H1 (cell line): ENCODE measurements at regions not wholly inside any gene's neighbourhood (a gene's known extent, or its start where the extent isn't known, plus 50 kb on each side); places are given as distances from the start of the nearest gene placed in this dataset.

Experiments
- CTCF ChIA-PET: fragments of 300-600 bp; sonication (Branson Sonifier 250); formaldehyde crosslinking; loops from one replicate; lab custom pipeline; 2021; ENCODE audit not compliant: partially characterized antibody; lab: Charles Lee
- POLR2A ChIA-PET: fragments of 300-600 bp; sonication (Branson Sonifier 250); formaldehyde crosslinking; loops from one replicate; lab custom pipeline; 2021; ENCODE audit warnings: inconsistent platforms; ENCODE audit not compliant: partially characterized antibody; lab: Charles Lee
- DNase-seq, 2 experiments: peaks; one replicate each; pipeline versions ENCODE4 v3.0.0 to v3.0.0-alpha.2; 2010 to 2022; ENCODE audit warnings: low spot score in 2 of 2, low read depth in 1 of 2, mixed read lengths in 1 of 2
- FAIRE-seq: peaks from 2 replicates; lab custom pipeline; 2011; peaks lifted over from hg19 to GRCh38; lab: Jason Lieb, UNC
- H2AFZ ChIP-seq: 2 replicates; pipeline ENCODE4 v1.8.1; 2012; ENCODE audit warnings: low read length, inconsistent platforms
- H2AK5ac ChIP-seq: 2 replicates; pipeline ENCODE4 v1.6.1; 2013; ENCODE audit warnings: low read depth, low read length
- H2BK120ac ChIP-seq: replicated peaks from 2 replicates; pipeline ENCODE3; 2013; ENCODE audit warnings: low read depth, low read length, inconsistent platforms
- H2BK12ac ChIP-seq: 2 replicates; pipeline ENCODE4 v1.6.1; 2013; ENCODE audit warnings: low read depth, low read length
- H2BK15ac ChIP-seq: 2 replicates; pipeline ENCODE4 v1.6.1; 2013; ENCODE audit warnings: low read length
- H2BK20ac ChIP-seq: 2 replicates; pipeline ENCODE4 v1.6.1; 2013; ENCODE audit warnings: low read length
- H2BK5ac ChIP-seq: 2 replicates; pipeline ENCODE4 v1.6.1; 2013; ENCODE audit warnings: low read depth, low read length
- H3K14ac ChIP-seq: 2 replicates; pipeline ENCODE4 v1.6.1; 2013; ENCODE audit warnings: inconsistent platforms; ENCODE audit not compliant: insufficient read length
- H3K18ac ChIP-seq: 2 replicates; pipeline ENCODE4 v1.6.1; 2013; ENCODE audit warnings: low read length; ENCODE audit errors: extremely low read depth
- H3K23ac ChIP-seq: 2 replicates; pipeline ENCODE4 v1.6.1; 2013; ENCODE audit warnings: inconsistent platforms; ENCODE audit not compliant: insufficient read length
- H3K23me2 ChIP-seq: 2 replicates; pipeline ENCODE4 v1.6.1; 2013; ENCODE audit warnings: low read depth, low read length
- H3K27ac ChIP-seq: 2 replicates; pipeline ENCODE4 v1.6.1; 2011; ENCODE audit warnings: low read depth, low read length, inconsistent platforms
- H3K27me3 ChIP-seq, 4 experiments: replicated peaks in 1 of 4; 1 replicate in 1 of 4; 2 replicates in 3 of 4; pipeline versions ENCODE4 v1.6.1 to v1.8.1; 2011 to 2013; ENCODE audit warnings: low read length in 3 of 4, mild to moderate bottlenecking in 3 of 4, inconsistent platforms in 2 of 4, mixed read lengths in 2 of 4, moderate library complexity in 1 of 4; ENCODE audit not compliant: control insufficient read depth in 3 of 4, insufficient read depth in 3 of 4; ENCODE audit errors: extremely low read depth in 1 of 4
- H3K36me3 ChIP-seq, 4 experiments: 2 replicates each; pipeline versions ENCODE4 v1.6.1 to v1.8.1; 2011 to 2013; ENCODE audit warnings: mild to moderate bottlenecking in 4 of 4, low read length in 3 of 4, moderate library complexity in 2 of 4, control low read depth in 1 of 4, inconsistent platforms in 1 of 4; ENCODE audit not compliant: insufficient read depth in 4 of 4, control insufficient read depth in 2 of 4
- H3K4ac ChIP-seq: replicated peaks from 2 replicates; pipeline ENCODE3; 2013; ENCODE audit warnings: low read length, low read depth, mixed read lengths, inconsistent platforms; ENCODE audit not compliant: insufficient read length
- H3K4me1 ChIP-seq, 4 experiments: replicated peaks in 1 of 4; 1 replicate in 1 of 4; 2 replicates in 3 of 4; pipeline versions ENCODE4 v1.6.1 to v1.8.1; 2011 to 2013; ENCODE audit warnings: low read length in 3 of 4, inconsistent platforms in 2 of 4, mixed read lengths in 1 of 4; ENCODE audit not compliant: insufficient read depth in 4 of 4, control insufficient read depth in 3 of 4
- H3K4me2 ChIP-seq, 2 experiments: 2 replicates each; pipeline versions ENCODE4 v1.6.1 to v1.8.1; 2011 to 2013; ENCODE audit warnings: low read depth in 2 of 2, low read length in 2 of 2, control low read depth in 1 of 2, inconsistent platforms in 1 of 2, mild to moderate bottlenecking in 1 of 2; ENCODE audit not compliant: insufficient read depth in 1 of 2
- H3K4me3 ChIP-seq, 4 experiments: fragments of 200-600, 300-600 bp in 1 of 4; sonication (generic), shearing (Covaris generic), sonication (Bioruptor Twin) in 1 of 4; 2 replicates each; pipeline versions ENCODE4 v1.5.1 to v1.8.1; 2011 to 2016; ENCODE audit warnings: low read length in 4 of 4, low read depth in 3 of 4, control low read depth in 2 of 4, inconsistent platforms in 2 of 4, mild to moderate bottlenecking in 2 of 4, mixed read lengths in 1 of 4, moderate library complexity in 1 of 4; ENCODE audit not compliant: insufficient read depth in 2 of 4; ENCODE audit errors: extremely low read depth in 1 of 4
- H3K56ac ChIP-seq: replicated peaks from 2 replicates; pipeline ENCODE3; 2013; ENCODE audit warnings: low read depth, mild to moderate bottlenecking, mixed read lengths, low read length, inconsistent platforms; ENCODE audit not compliant: insufficient read length
- H3K79me1 ChIP-seq: 2 replicates; pipeline ENCODE4 v1.6.1; 2013; ENCODE audit warnings: low read depth, low read length, control low read depth
- H3K79me2 ChIP-seq, 2 experiments: 2 replicates each; pipeline versions ENCODE4 v1.6.1 to v1.8.1; 2012 to 2013; ENCODE audit warnings: low read length in 2 of 2, mild to moderate bottlenecking in 2 of 2, inconsistent platforms in 1 of 2; ENCODE audit not compliant: insufficient read depth in 2 of 2, control insufficient read depth in 1 of 2
- H3K9ac ChIP-seq, 4 experiments: replicated peaks in 1 of 4; 1 replicate in 1 of 4; 2 replicates in 3 of 4; pipeline versions ENCODE4 v1.6.1 to v1.8.1; 2011 to 2013; ENCODE audit warnings: low read depth in 3 of 4, low read length in 3 of 4, control low read depth in 2 of 4, mild to moderate bottlenecking in 2 of 4, moderate library complexity in 2 of 4, inconsistent platforms in 1 of 4; ENCODE audit errors: extremely low read depth in 1 of 4
- H3K9me3 ChIP-seq, 2 experiments: 2 replicates each; pipeline versions ENCODE4 v1.6.1 to v1.8.1; 2012 to 2013; ENCODE audit warnings: mild to moderate bottlenecking in 2 of 2, moderate library complexity in 2 of 2, control low read depth in 1 of 2, inconsistent platforms in 1 of 2, low read depth in 1 of 2, low read length in 1 of 2, mixed read lengths in 1 of 2; ENCODE audit not compliant: insufficient read depth in 2 of 2
- H4K20me1 ChIP-seq, 2 experiments: replicated peaks in 1 of 2; 2 replicates each; pipeline versions ENCODE3 to v1.8.1; 2011 to 2013; ENCODE audit warnings: inconsistent platforms in 2 of 2, low read length in 2 of 2, mild to moderate bottlenecking in 1 of 2; ENCODE audit not compliant: insufficient read depth in 2 of 2, control insufficient read depth in 1 of 2
- H4K5ac ChIP-seq: 2 replicates; pipeline ENCODE4 v1.6.1; 2013; ENCODE audit warnings: low read length, low read depth, mixed read lengths, inconsistent platforms; ENCODE audit not compliant: insufficient read length
- H4K8ac ChIP-seq: 2 replicates; pipeline ENCODE4 v1.8.0; 2013; ENCODE audit warnings: mild to moderate bottlenecking, moderate library complexity, low read length, inconsistent platforms; ENCODE audit not compliant: insufficient read depth; ENCODE audit errors: extremely low read depth
- H4K91ac ChIP-seq: replicated peaks from 2 replicates; pipeline ENCODE3; 2013; ENCODE audit warnings: low read length, mixed read lengths, inconsistent platforms; ENCODE audit not compliant: insufficient read length
- BCL11A ChIP-seq, 2 experiments: IDR thresholded peaks; one replicate each; pipeline ENCODE4 v1.6.1; 2011; ENCODE audit warnings: low read depth in 2 of 2, low read length in 2 of 2, mild to moderate bottlenecking in 2 of 2
- NANOG ChIP-seq: IDR thresholded peaks from 2 replicates; pipeline ENCODE4 v1.6.1; 2011; ENCODE audit warnings: low read length, low read depth, mild to moderate bottlenecking, inconsistent platforms; ENCODE audit not compliant: insufficient read depth, poor library complexity, severe bottlenecking
- TEAD4 ChIP-seq: IDR thresholded peaks from 2 replicates; pipeline ENCODE4 v1.6.1; 2012; ENCODE audit warnings: low read depth, low read length, inconsistent platforms, mixed read lengths
- WGBS, 2 experiments: shearing (Covaris generic) in 1 of 2; methylation state at CpG; one replicate each; pipeline versions ENCODE4 v1.1.6 to v1.1.7; 2013 to 2015; ENCODE audit warnings: low lambda C conversion rate in 2 of 2, mixed read lengths in 2 of 2, inconsistent platforms in 1 of 2, low coverage in 1 of 2, missing lambda C conversion rate in 1 of 2; ENCODE audit not compliant: insufficient replicate concordance in 2 of 2, insufficient coverage in 1 of 2, insufficient read length in 1 of 2; ENCODE audit errors: extremely low coverage in 1 of 2, missing lambda C conversion rate in 1 of 2; 5-methylcytosine and 5-hydroxymethylcytosine counted together

GRCh38 chr3:16798738-16799137, 86.0 kb upstream of the PLCL2 start:
- POLR2A ChIA-PET = no interaction called here

More at GRCh38 chr3:16798738-16799137, 86.0 kb upstream of the PLCL2 start:
- DNase-seq (no peak), FAIRE-seq (no peak)
- H3K23ac ChIP-seq = no peak overlapping the region
- no peaks in the 10 kb centered on the region for H4K20me1 ChIP-seq
- H3K9me3 ChIP-seq = peaks cover 0 to 6% of the 10 kb centered on the region in 2 experiments; a peak in 2 of 4 replicates
- H3K56ac ChIP-seq = no peak overlapping the region
- H3K9ac ChIP-seq = no peak overlapping the region
- H4K5ac ChIP-seq = no peak overlapping the region
- no peak overlapping the region for H2AFZ ChIP-seq
- peaks cover 0 to 3% (median 0%) of the 10 kb centered on the region in 4 experiments; a peak in 1 of 8 replicates for H3K36me3 ChIP-seq
- no peak overlapping the region for H3K27ac ChIP-seq
- no peaks in the 10 kb centered on the region for H3K79me2 ChIP-seq
- no peak overlapping the region for H2BK120ac ChIP-seq
- H3K4me1 ChIP-seq = peaks cover 0 to 4% (median 0%) of the 10 kb centered on the region in 4 experiments; a peak in 2 of 7 replicates
- no peak overlapping the region for H2BK20ac ChIP-seq
- no peak overlapping the region for H4K8ac ChIP-seq
- CTCF ChIA-PET = no interaction called here
- no peak overlapping the region for H2BK15ac ChIP-seq
- H3K18ac ChIP-seq = no peak overlapping the region
- no peak overlapping the region for H3K14ac ChIP-seq
- H3K4ac ChIP-seq = no peak overlapping the region
- H2AK5ac ChIP-seq = no peak overlapping the region
- H3K23me2 ChIP-seq = no peaks in the 10 kb centered on the region
- 95% methylated on average over 4 of the region's 4 CpGs; no CpG with 5 or more reads in 1 of the 2 experiments for WGBS, 2 experiments
- no peak overlapping the region for H3K4me2 ChIP-seq
- no peak overlapping the region for H2BK12ac ChIP-seq
- no peak overlapping the region for H2BK5ac ChIP-seq
- H3K79me1 ChIP-seq = no peaks in the 10 kb centered on the region
- no peak for TF ChIP-seq NANOG
- TF ChIP-seq BCL11A (IDR thresholded peaks at IDR 0.05; ENCODE audit: low read depth in 2 of 2, low read length in 2 of 2) = no peak
- no peak for TF ChIP-seq TEAD4
- no peak overlapping the region for H4K91ac ChIP-seq
- no peak overlapping the region for H3K4me3 ChIP-seq
- no peaks in the 10 kb centered on the region for H3K27me3 ChIP-seq
